GM19099 (cell line): ENCODE measurements at regions not wholly inside any gene's neighbourhood (a gene's known extent, or its start where the extent isn't known, plus 50 kb on each side); places are given as distances from the start of the nearest gene placed in this dataset.

Source experiments
- POLR2A ChIP-seq: IDR thresholded peaks from 3 replicates; pipeline ENCODE4 v1.6.1; 2011; ENCODE audit warnings: low read depth; ENCODE audit not compliant: insufficient read length; ENCODE audit errors: extremely low read depth

DNA sequence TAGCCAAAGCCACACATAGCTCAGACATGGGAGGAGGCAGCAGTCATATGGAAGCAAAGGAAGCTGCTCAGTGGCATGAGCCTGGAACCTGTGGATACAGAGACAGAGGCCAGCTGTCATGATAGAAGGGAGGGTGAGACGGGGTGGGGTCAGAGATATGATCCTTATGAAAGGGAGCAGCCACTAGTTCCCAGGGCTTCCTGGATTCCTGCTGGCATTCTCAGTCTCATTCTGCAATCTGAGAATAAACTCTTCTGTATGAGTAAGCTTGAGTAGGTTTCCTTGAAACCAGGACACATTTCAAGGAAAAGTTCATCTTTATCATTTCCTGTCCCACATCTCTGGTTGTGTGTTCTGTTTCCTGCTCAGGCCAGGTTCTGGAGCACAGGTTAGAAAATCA, 220.2 kb upstream of the SNX19 start:
- TF ChIP-seq POLR2A, result no peak

DNA sequence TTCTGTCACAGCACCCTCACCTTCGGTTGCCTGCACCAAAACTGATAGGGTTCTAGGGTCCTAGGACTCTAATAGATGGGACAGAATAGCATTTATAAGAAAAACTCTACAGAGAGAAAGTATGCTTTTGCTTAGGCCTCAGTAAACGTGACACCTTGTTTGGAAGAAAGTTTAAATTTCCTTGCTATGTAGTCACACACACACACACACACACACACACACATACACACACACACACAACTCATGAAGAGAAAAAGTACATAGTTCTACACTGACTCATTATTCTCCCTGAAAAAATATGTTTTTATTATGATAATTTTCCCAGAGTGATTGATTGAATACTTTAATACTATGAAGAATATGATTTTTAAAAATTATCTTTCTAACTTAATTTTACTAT, 220.8 kb upstream of the SNX19 start:
- TF ChIP-seq POLR2A, result no peak

DNA sequence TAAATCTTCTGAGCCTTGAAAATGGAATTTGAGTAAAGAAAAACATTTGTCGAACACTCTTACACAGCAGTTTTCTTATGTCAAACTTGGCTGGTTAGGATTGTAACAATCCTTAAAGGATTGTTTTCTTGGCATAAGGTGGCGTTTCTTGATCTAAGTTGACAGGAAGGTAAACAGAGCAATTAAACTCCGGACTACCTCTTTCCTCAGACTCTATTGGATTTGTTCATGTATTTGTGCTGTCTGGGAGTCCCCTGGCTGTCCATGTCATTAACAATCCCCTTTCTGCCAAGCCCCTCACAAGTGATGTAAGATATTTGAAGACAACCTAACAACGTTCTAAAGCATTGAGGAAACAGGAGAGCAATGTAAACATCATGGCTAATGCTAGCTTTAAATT, 222.5 kb upstream of the SNX19 start:
- no peak for TF ChIP-seq POLR2A

GRCh38 chr11:131145791-131146190, 224.6 kb upstream of the NTM start:
- TF ChIP-seq POLR2A, result no peak

DNA sequence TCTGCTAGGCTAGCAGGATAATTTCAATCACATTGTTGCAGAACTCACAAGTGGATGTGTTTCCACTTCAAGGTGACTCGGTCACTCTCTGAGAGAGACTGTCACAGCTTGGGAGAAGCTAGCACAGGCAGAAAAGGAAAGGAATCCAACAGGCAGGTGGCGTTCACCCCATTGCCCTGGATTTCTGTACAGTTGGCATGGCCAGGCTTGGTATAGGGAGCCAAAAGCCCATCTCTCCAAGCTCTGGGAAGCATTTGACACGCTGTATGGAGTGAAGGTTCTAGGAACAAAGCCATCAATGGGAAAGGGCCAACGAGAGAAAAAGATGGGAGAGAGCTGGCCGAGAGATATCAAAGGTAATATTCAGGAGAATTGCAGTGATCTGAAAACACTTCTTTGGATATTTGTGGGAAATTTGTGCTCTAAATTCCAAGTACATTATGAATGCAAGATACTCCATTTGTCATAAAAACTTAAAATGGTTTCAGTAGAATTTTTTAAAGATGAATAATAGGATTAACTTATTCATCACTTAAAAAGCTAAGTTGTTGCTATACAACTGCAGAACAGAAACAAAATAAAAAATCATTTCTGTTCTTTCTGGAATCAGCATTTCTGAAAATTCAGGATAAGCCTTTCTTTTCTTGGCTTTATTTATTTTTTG, 223.5 kb upstream of the NTM start:
- TF ChIP-seq POLR2A, result no peak

GRCh38 chr11:131154351-131154750, 216.1 kb upstream of the NTM start:
- TF ChIP-seq POLR2A, result no peak

DNA sequence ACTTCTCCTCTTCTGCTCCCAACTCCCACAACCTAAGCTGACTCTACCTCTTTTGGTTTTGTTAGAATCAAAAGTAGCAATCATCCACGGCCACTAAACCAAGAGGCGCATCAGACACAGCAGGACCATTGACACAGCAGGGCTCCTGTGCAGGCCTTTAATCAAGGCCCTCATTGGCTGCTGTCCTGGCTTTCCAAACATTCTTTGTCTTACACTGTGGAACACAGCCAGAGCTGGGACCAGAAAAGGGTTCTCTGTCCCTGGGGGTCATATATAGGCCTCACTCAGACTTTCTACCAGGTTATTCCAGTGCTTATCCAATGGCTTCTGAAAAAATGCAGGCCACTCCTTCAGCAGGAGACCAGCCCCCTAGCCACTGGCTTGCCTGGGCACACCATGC, 212.7 kb upstream of the NTM start:
- TF ChIP-seq POLR2A, result no peak

DNA sequence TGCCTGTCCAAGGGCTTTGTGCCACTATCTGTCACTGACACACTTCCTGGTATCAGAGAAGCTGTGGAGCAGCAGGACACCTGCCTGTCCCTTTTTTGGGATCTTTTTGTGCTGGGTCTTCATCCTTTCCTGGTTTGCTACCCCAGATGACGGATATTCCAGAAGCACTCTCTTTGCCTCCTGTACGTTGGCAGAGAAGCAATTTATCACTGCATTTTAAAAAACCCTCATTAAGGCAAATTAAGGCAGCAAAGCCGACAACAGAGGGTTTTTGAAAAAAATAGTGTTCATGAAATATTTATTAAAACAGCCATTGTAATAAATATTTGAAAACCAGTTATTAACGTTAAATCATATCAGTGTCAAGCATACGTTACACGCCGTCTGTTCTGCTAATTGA, 209.6 kb upstream of the NTM start:
- no peak for TF ChIP-seq POLR2A

DNA sequence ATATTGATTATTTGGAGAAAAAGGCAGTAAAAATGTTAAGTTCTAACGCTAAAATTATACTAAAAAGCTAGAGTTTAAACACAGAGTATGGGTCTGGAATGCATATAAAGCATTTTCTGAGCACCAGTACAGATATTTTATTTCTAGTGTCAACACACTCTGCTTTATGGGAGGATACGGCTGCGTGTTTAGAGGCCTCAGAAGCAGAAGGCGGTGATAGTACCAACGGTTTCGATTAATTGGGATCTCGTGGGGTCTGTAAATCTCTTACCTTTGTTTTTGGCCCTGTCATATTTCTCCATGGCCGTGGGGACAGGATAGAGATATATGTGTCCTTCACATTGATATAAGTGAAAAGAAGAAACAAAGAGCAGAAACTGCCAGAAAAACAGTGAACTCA, 206.8 kb upstream of the NTM start:
- TF ChIP-seq POLR2A, result no peak

DNA sequence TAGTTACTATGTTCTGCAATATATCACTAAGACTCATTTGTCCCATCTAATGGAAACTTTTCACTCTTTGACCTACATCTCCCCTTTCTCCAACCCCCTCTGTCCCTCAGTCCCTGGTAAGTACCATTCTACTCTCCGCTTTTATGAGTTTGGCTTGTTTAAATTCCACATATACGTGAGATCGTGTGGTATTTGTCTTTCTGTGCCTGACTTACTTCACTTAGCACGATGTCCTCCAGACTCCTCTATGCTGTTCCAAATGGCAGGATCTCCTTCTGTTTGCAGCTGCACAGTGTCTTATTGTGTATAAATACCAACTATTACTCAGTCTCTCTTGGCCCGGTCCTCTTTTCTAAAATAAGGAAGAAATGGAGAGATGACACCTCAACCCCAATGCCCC, 205.4 kb upstream of the NTM start:
- TF ChIP-seq POLR2A, result no peak

- no peak for TF ChIP-seq POLR2A
Measured at GRCh38 chr11:131168839-131169713, 201.3 kb upstream of the NTM start.

GRCh38 chr11:131172011-131172410, 198.4 kb upstream of the NTM start:
- TF ChIP-seq POLR2A, result no peak

- no peak for TF ChIP-seq POLR2A
Measured at GRCh38 chr11:131178020-131178419, 192.4 kb upstream of the NTM start.

- no peak for TF ChIP-seq POLR2A
Measured at GRCh38 chr11:131178596-131178995, 191.8 kb upstream of the NTM start.

GRCh38 chr11:131179836-131180235, 190.6 kb upstream of the NTM start:
- no peak for TF ChIP-seq POLR2A

- TF ChIP-seq POLR2A, result no peak
Measured at GRCh38 chr11:131185915-131186314, 184.5 kb upstream of the NTM start.
